DOHH2 (cell line): ENCODE measurements at regions not wholly inside any gene's neighbourhood (a gene's known extent, or its start where the extent isn't known, plus 50 kb on each side); places are given as distances from the start of the nearest gene placed in this dataset.

Source experiments
- H3F3A ChIP-seq: fragments of 200-600 bp; sonication (generic), shearing (Covaris generic); 2 replicates; pipeline ENCODE4 v1.6.0; 2016; ENCODE audit warnings: antibody characterized with exemption, mild to moderate bottlenecking; ENCODE audit not compliant: control insufficient read depth, insufficient read depth
- H3K27ac ChIP-seq: fragments of 200-600 bp; sonication (generic); 2 replicates; pipeline ENCODE4 v1.5.1; 2014; ENCODE audit warnings: low read depth, mild to moderate bottlenecking, low read length, moderate library complexity
- H3K27me3 ChIP-seq: fragments of 200-600 bp; sonication (generic); 2 replicates; pipeline ENCODE4 v1.6.1; 2014; ENCODE audit warnings: mild to moderate bottlenecking, low read length, mixed read lengths; ENCODE audit not compliant: control insufficient read depth
- H3K36me3 ChIP-seq: fragments of 200-600 bp; sonication (generic); 2 replicates; pipeline ENCODE4 v1.6.1; 2014; ENCODE audit warnings: mild to moderate bottlenecking, low read length, moderate library complexity, mixed read lengths; ENCODE audit not compliant: control insufficient read depth
- H3K4me1 ChIP-seq: fragments of 200-600 bp; sonication (generic); 2 replicates; pipeline ENCODE4 v1.6.1; 2014; ENCODE audit warnings: mild to moderate bottlenecking, low read length, mixed read lengths; ENCODE audit not compliant: control insufficient read depth
- H3K4me2 ChIP-seq: fragments of 200-600 bp; sonication (generic); 2 replicates; pipeline ENCODE4 v1.6.0; 2014; ENCODE audit warnings: mild to moderate bottlenecking, low read length, moderate library complexity
- H3K4me3 ChIP-seq: fragments of 200-600 bp; sonication (generic); 2 replicates; pipeline ENCODE4 v1.5.1; 2014; ENCODE audit warnings: mild to moderate bottlenecking, low read length, mixed read lengths
- H3K79me2 ChIP-seq: fragments of 200-600 bp; sonication (generic); 2 replicates; pipeline ENCODE4 v1.6.1; 2014; ENCODE audit warnings: mild to moderate bottlenecking, low read length, mixed read lengths; ENCODE audit not compliant: control insufficient read depth
- H3K9me2 ChIP-seq: fragments of 200-600 bp; sonication (generic); replicated peaks from 2 replicates; pipeline ENCODE4 v1.6.1; 2014; ENCODE audit warnings: mild to moderate bottlenecking, low read length, mixed read lengths; ENCODE audit not compliant: control insufficient read depth
- H3K9me3 ChIP-seq: fragments of 200-600 bp; sonication (generic); 2 replicates; pipeline ENCODE4 v1.6.1; 2014; ENCODE audit warnings: antibody characterized with exemption, low read length, mixed read lengths; ENCODE audit not compliant: control insufficient read depth, insufficient read depth
- H4K20me1 ChIP-seq: fragments of 200-600 bp; sonication (generic); 2 replicates; pipeline ENCODE4 v1.6.0; 2014; ENCODE audit warnings: low read depth, mild to moderate bottlenecking, antibody characterized with exemption, low read length, moderate library complexity; ENCODE audit not compliant: control insufficient read depth, insufficient read depth
- EZH2phosphoT487 ChIP-seq: fragments of 200-600 bp; sonication (generic); IDR thresholded peaks from 2 replicates; pipeline ENCODE4 v1.6.1; 2017; ENCODE audit warnings: borderline replicate concordance, mild to moderate bottlenecking, antibody characterized with exemption, low read length, moderate library complexity, mixed read lengths
- TF ChIP-seq, protein P1 (sequence below): fragments of 200-600 bp; sonication (generic); IDR thresholded peaks from one replicate; pipeline ENCODE4 v1.5.1; 2014; ENCODE audit warnings: antibody characterized with exemption, mild to moderate bottlenecking, low read depth, low read length; ENCODE audit not compliant: poor library complexity, severe bottlenecking

GRCh38 chr17:51516924-51517323, 256.6 kb downstream of the UTP18 start:
- H3K79me2 ChIP-seq, result no peaks in the 10 kb centered on the region
- no peaks in the 10 kb centered on the region for H3K27me3 ChIP-seq
- no peaks in the 10 kb centered on the region for H3K9me3 ChIP-seq
- H3K4me3 ChIP-seq, result no peak overlapping the region
- H3K36me3 ChIP-seq, result no peaks in the 10 kb centered on the region
- TF ChIP-seq, protein P1, sequence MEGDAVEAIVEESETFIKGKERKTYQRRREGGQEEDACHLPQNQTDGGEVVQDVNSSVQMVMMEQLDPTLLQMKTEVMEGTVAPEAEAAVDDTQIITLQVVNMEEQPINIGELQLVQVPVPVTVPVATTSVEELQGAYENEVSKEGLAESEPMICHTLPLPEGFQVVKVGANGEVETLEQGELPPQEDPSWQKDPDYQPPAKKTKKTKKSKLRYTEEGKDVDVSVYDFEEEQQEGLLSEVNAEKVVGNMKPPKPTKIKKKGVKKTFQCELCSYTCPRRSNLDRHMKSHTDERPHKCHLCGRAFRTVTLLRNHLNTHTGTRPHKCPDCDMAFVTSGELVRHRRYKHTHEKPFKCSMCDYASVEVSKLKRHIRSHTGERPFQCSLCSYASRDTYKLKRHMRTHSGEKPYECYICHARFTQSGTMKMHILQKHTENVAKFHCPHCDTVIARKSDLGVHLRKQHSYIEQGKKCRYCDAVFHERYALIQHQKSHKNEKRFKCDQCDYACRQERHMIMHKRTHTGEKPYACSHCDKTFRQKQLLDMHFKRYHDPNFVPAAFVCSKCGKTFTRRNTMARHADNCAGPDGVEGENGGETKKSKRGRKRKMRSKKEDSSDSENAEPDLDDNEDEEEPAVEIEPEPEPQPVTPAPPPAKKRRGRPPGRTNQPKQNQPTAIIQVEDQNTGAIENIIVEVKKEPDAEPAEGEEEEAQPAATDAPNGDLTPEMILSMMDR, result no peak
- no peak for TF ChIP-seq EZH2phosphoT487
- no peaks in the 10 kb centered on the region for H3K4me1 ChIP-seq
- no peaks in the 10 kb centered on the region for H3K9me2 ChIP-seq
- no peaks in the 10 kb centered on the region for H3F3A ChIP-seq
- no peaks in the 10 kb centered on the region for H4K20me1 ChIP-seq
- H3K4me2 ChIP-seq, result no peak overlapping the region
- no peak overlapping the region for H3K27ac ChIP-seq

- Histone ChIP-seq H4K20me1 (no peaks in the 10 kb centered on the region), H3K9me3 (no peaks in the 10 kb centered on the region), H3K4me1 (no peaks in the 10 kb centered on the region), H3K4me2 (no peak overlapping the region), H3K79me2 (no peaks in the 10 kb centered on the region), H3K9me2 (no peaks in the 10 kb centered on the region), H3K4me3 (no peak overlapping the region), H3K27me3 (no peaks in the 10 kb centered on the region), H3K27ac (no peak overlapping the region), H3F3A (no peaks in the 10 kb centered on the region), H3K36me3 (no peaks in the 10 kb centered on the region)
- TF ChIP-seq, protein P1, result no peak
- TF ChIP-seq EZH2phosphoT487, result no peak
Measured at GRCh38 chr17:51524524-51524923, 264.2 kb downstream of the UTP18 start.

DNA sequence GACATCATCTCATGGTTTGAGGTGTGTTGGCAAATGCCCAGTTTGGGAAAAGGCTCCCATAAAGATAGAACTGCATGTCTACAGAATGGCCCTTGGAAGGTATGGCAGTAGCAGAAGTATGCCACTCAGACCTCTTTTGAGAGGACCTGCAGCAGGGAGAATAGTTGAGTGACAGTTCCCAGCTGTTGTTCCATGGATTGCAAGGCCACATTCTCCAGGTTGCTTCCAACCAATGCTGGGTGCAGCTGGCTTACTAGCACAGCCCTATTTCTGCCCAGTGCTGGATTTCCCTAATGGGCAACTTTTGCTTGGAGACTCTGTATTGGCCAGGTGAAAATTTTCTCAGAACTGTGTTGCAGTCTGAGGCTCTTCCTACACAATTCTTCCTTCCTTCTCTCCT, 266.2 kb downstream of the UTP18 start:
- Histone ChIP-seq H3K79me2 (no peaks in the 10 kb centered on the region), H3K27ac (no peak overlapping the region), H3F3A (no peaks in the 10 kb centered on the region), H3K9me3 (no peaks in the 10 kb centered on the region), H3K9me2 (no peaks in the 10 kb centered on the region), H3K4me2 (no peak overlapping the region), H3K36me3 (no peaks in the 10 kb centered on the region), H3K4me3 (no peak overlapping the region), H4K20me1 (no peaks in the 10 kb centered on the region), H3K27me3 (no peaks in the 10 kb centered on the region), H3K4me1 (no peaks in the 10 kb centered on the region)
- no peak for TF ChIP-seq EZH2phosphoT487
- TF ChIP-seq, protein P1, result no peak
